Brain microvascular endothelial cell (primary cell): ENCODE measurements at regions not wholly inside any gene's neighbourhood (a gene's known extent, or its start where the extent isn't known, plus 50 kb on each side); places are given as distances from the start of the nearest gene placed in this dataset.

ENCODE experiments used
- DNase-seq: peaks from one replicate; pipeline ENCODE4 v3.0.0-alpha.2; 2020
- H3K27ac ChIP-seq: fragments of 250-450 bp; sonication (Bioruptor Pico); 2 replicates; pipeline ENCODE4 v1.5.1; 2020; ENCODE audit warnings: mild to moderate bottlenecking, moderate library complexity
- H3K27me3 ChIP-seq: fragments of 250-450 bp; sonication (Bioruptor Pico); replicated peaks from 2 replicates; pipeline ENCODE4 v1.5.1; 2020; ENCODE audit warnings: mild to moderate bottlenecking
- H3K36me3 ChIP-seq: fragments of 250-450 bp; sonication (Bioruptor Pico); replicated peaks from 2 replicates; pipeline ENCODE4 v1.5.1; 2020; ENCODE audit warnings: mild to moderate bottlenecking
- H3K4me3 ChIP-seq: 2 replicates; pipeline ENCODE4 v1.5.1; 2011; ENCODE audit warnings: low read depth, mild to moderate bottlenecking, control low read depth, low read length, moderate library complexity
- in situ Hi-C: cut with HindIII; loops from 2 replicates; pipeline ENCODE4 v1.10.0; 2017; ENCODE audit warnings: low sequenced_read_pairs, low pct_ligation_motif_present
- TF ChIP-seq, protein P1 (sequence below): IDR thresholded peaks from 2 replicates; pipeline ENCODE4 v1.5.1; 2011; ENCODE audit warnings: low read depth, mild to moderate bottlenecking, moderate library complexity, low read length, control low read depth, inconsistent platforms; ENCODE audit errors: missing control alignments

GRCh38 chr7:41621953-41622831 lies 80.7 kb downstream of the INHBA start:
- no peak for DNase-seq
- in situ Hi-C loops: no loop called here
- no peak overlapping the region for H3K27ac ChIP-seq
- no peak overlapping the region for H3K4me3 ChIP-seq
- TF ChIP-seq, protein P1, sequence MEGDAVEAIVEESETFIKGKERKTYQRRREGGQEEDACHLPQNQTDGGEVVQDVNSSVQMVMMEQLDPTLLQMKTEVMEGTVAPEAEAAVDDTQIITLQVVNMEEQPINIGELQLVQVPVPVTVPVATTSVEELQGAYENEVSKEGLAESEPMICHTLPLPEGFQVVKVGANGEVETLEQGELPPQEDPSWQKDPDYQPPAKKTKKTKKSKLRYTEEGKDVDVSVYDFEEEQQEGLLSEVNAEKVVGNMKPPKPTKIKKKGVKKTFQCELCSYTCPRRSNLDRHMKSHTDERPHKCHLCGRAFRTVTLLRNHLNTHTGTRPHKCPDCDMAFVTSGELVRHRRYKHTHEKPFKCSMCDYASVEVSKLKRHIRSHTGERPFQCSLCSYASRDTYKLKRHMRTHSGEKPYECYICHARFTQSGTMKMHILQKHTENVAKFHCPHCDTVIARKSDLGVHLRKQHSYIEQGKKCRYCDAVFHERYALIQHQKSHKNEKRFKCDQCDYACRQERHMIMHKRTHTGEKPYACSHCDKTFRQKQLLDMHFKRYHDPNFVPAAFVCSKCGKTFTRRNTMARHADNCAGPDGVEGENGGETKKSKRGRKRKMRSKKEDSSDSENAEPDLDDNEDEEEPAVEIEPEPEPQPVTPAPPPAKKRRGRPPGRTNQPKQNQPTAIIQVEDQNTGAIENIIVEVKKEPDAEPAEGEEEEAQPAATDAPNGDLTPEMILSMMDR: no peak
- no peaks in the 10 kb centered on the region for H3K36me3 ChIP-seq
- no peaks in the 10 kb centered on the region for H3K27me3 ChIP-seq

GRCh38 chr7:41617987-41618386 lies 84.9 kb downstream of the INHBA start:
- in situ Hi-C loops: no loop called here
- no peaks in the 10 kb centered on the region for H3K27me3 ChIP-seq
- TF ChIP-seq, protein P1: no peak
- H3K4me3 ChIP-seq: no peak overlapping the region
- DNase-seq: no peak
- no peaks in the 10 kb centered on the region for H3K36me3 ChIP-seq
- H3K27ac ChIP-seq: no peak overlapping the region

- in situ Hi-C loops: no loop called here
- no peak overlapping the region for H3K27ac ChIP-seq
Measured at GRCh38 chr7:41612798-41613197, 90.1 kb downstream of the INHBA start.

DNA sequence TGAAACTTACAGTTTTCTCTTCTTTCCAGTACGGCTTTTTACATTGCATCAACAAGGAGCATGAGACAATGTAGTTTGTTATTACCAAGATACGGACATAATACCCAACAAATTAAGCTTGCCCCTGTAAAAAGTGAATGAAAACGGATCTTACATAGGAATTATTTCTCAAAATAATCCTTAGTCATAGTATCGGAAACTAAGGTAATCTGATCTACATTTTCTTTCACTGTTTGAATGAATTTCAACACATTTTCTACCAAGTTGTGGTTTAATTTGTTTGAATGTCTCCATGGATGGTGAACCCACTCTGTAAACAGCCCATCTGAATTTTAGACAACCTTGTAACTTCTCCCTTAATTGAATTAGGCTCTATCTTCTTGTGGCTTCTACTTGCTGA lies 90.5 kb downstream of the INHBA start:
- no peak overlapping the region for H3K4me3 ChIP-seq
- H3K36me3 ChIP-seq: no peaks in the 10 kb centered on the region
- in situ Hi-C loops: no loop called here
- no peak overlapping the region for H3K27ac ChIP-seq
- TF ChIP-seq, protein P1: no peak
- DNase-seq: no peak
- no peaks in the 10 kb centered on the region for H3K27me3 ChIP-seq

More at GRCh38 chr7:41612798-41613197, 90.1 kb downstream of the INHBA start:
- no peaks in the 10 kb centered on the region for H3K36me3 ChIP-seq
- TF ChIP-seq, protein P1: no peak
- no peak for DNase-seq
- H3K4me3 ChIP-seq: no peak overlapping the region
- H3K27me3 ChIP-seq: no peaks in the 10 kb centered on the region

- no peaks in the 10 kb centered on the region for H3K36me3 ChIP-seq
- in situ Hi-C loops: no loop called here
- TF ChIP-seq, protein P1: no peak
Measured at GRCh38 chr7:41608447-41608846, 94.4 kb downstream of the INHBA start.

GRCh38 chr7:41603985-41604384 lies 98.9 kb downstream of the INHBA start:
- in situ Hi-C loops: no loop called here
- no peak for DNase-seq
- Histone ChIP-seq H3K27ac (no peak overlapping the region), H3K27me3 (no peaks in the 10 kb centered on the region), H3K36me3 (no peaks in the 10 kb centered on the region), H3K4me3 (no peak overlapping the region)
- TF ChIP-seq, protein P1: no peak

More at GRCh38 chr7:41608447-41608846, 94.4 kb downstream of the INHBA start:
- Histone ChIP-seq H3K27ac (no peak overlapping the region), H3K4me3 (no peak overlapping the region), H3K27me3 (no peaks in the 10 kb centered on the region)
- DNase-seq: no peak
